ENCODE measurements at regions not wholly inside any gene's neighbourhood (a gene's known extent, or its start where the extent isn't known, plus 50 kb on each side); places are given as distances from the start of the nearest gene placed in this dataset.

DNA sequence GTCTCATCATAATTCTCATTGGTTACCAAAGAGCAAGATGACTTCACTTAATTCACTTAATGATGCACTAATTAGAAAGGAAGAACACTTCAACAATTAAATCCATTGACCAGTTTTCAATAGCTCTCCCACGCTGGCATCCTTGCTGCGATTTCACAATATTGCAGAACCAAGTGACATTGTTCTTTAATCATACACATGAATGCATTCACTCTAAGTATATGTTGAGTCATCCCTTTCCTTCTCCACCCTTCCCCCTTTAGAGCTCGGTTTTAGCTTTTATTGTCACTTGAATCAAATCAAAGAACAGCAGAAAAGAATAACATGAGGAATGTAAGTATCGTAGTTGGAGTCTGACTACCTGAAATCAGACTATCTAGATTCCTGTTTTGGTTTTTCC lies 233.6 kb upstream of the FMN2 start:
- no peaks in the 10 kb centered on the region for H3K36me3 ChIP-seq (ENCODE audit: insufficient read depth, low read length, poor library complexity, severe bottlenecking)
- TF ChIP-seq EZH2 (IDR thresholded peaks at IDR 0.05; ENCODE audit: borderline replicate concordance, low read depth, low read length, poor library complexity, severe bottlenecking) (no peak), CTCF (conservative IDR thresholded peaks at IDR 0.05; ENCODE audit: low read depth, low read length) (no peak)
- ChIA-PET POLR2A (ENCODE audit: low non-redundant PET) (no interaction called here), CTCF (no interaction called here)
- BruUV-seq (replicated peaks): no TSS peak
- no peaks in the 10 kb centered on the region for H3K9me3 ChIP-seq (ENCODE audit: low read depth, low read length, poor library complexity, severe bottlenecking)
- intact Hi-C loops (cut with micrococcal nuclease; ENCODE audit: unreplicated experiment): no loop called here
- no peak overlapping the region for H3K27ac ChIP-seq (ENCODE audit: low read depth, low read length, poor library complexity, severe bottlenecking)
- H3K4me3 ChIP-seq (ENCODE audit: low read depth, low read length, poor library complexity, severe bottlenecking): no peak overlapping the region
- no peaks in the 10 kb centered on the region for H3K4me1 ChIP-seq (ENCODE audit: insufficient read depth, low read length, poor library complexity, severe bottlenecking)
- H3K27me3 ChIP-seq (replicated peaks; ENCODE audit: insufficient read depth, low read depth, low read length, poor library complexity): no peaks in the 10 kb centered on the region
- peak; percentile 66 for DNase-seq (ENCODE audit: low spot score)

DNA sequence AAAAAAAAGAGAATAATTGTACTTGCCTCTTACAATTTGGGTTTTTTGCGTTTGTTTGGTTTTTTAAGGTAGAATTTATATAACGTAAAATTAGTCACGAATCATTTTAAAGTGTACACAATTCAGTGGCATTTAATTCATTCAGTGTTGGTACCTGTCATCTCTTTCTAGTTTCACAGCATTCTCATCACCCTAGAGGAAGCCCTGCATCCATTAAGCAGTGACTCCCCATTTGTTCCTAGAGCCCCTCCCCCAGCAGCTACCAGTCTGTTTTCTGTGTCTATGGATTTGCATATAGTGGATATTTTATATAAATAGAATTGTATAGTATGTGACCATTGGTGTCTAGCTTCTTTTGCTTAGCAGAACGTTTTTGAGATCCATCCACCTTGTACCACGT lies 233.2 kb upstream of the FMN2 start:
- Histone ChIP-seq H3K36me3 (ENCODE audit: insufficient read depth, low read length, poor library complexity, severe bottlenecking) (no peaks in the 10 kb centered on the region), H3K4me3 (ENCODE audit: low read depth, low read length, poor library complexity, severe bottlenecking) (no peak overlapping the region), H3K9me3 (ENCODE audit: low read depth, low read length, poor library complexity, severe bottlenecking) (no peaks in the 10 kb centered on the region), H3K27ac (ENCODE audit: low read depth, low read length, poor library complexity, severe bottlenecking) (no peak overlapping the region), H3K27me3 (replicated peaks; ENCODE audit: insufficient read depth, low read depth, low read length, poor library complexity) (no peaks in the 10 kb centered on the region), H3K4me1 (ENCODE audit: insufficient read depth, low read length, poor library complexity, severe bottlenecking) (no peaks in the 10 kb centered on the region)
- intact Hi-C loops (cut with micrococcal nuclease; ENCODE audit: unreplicated experiment): no loop called here
- BruUV-seq (replicated peaks): no TSS peak
- no peak for TF ChIP-seq CTCF (conservative IDR thresholded peaks at IDR 0.05; ENCODE audit: low read depth, low read length)
- TF ChIP-seq EZH2 (IDR thresholded peaks at IDR 0.05; ENCODE audit: borderline replicate concordance, low read depth, low read length, poor library complexity, severe bottlenecking): no peak
- DNase-seq (ENCODE audit: low spot score): no peak
- ChIA-PET CTCF (no interaction called here), POLR2A (ENCODE audit: low non-redundant PET) (no interaction called here)

DNA sequence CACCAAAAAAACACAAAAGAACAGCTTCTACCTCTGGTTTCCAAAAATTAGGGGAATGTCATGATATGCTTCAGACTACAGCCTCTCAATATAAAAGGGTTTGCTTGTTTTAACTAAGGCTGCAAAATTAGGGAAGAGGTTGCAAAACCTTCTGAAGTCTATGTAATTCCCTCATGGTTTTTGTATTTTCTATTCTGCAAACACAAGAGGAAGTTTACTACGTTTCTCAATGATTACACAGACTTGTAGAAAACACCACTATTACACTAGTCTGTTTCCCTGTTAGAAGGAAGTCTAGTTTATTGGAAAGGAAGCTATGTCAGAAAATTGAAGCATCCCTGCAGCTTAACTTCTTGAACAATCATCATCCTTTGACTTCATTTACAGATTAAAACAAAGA lies 229.7 kb upstream of the FMN2 start:
- TF ChIP-seq EZH2 (IDR thresholded peaks at IDR 0.05; ENCODE audit: borderline replicate concordance, low read depth, low read length, poor library complexity, severe bottlenecking) (no peak), CTCF (conservative IDR thresholded peaks at IDR 0.05; ENCODE audit: low read depth, low read length) (no peak)
- ChIA-PET POLR2A (ENCODE audit: low non-redundant PET) (no interaction called here), CTCF (no interaction called here)
- intact Hi-C loops (cut with micrococcal nuclease; ENCODE audit: unreplicated experiment): no loop called here
- Histone ChIP-seq H3K9me3 (ENCODE audit: low read depth, low read length, poor library complexity, severe bottlenecking) (no peaks in the 10 kb centered on the region), H3K4me1 (ENCODE audit: insufficient read depth, low read length, poor library complexity, severe bottlenecking) (no peaks in the 10 kb centered on the region), H3K36me3 (ENCODE audit: insufficient read depth, low read length, poor library complexity, severe bottlenecking) (no peaks in the 10 kb centered on the region), H3K4me3 (ENCODE audit: low read depth, low read length, poor library complexity, severe bottlenecking) (no peak overlapping the region), H3K27ac (ENCODE audit: low read depth, low read length, poor library complexity, severe bottlenecking) (no peak overlapping the region), H3K27me3 (replicated peaks; ENCODE audit: insufficient read depth, low read depth, low read length, poor library complexity) (no peaks in the 10 kb centered on the region)
- DNase-seq (ENCODE audit: low spot score): no peak
- no TSS peak for BruUV-seq (replicated peaks)
